H1 (cell line): ENCODE measurements at regions not wholly inside any gene's neighbourhood (a gene's known extent, or its start where the extent isn't known, plus 50 kb on each side); places are given as distances from the start of the nearest gene placed in this dataset.

Experiments
- CTCF ChIA-PET: fragments of 300-600 bp; sonication (Branson Sonifier 250); formaldehyde crosslinking; loops from one replicate; lab custom pipeline; 2021; ENCODE audit not compliant: partially characterized antibody; lab: Charles Lee
- POLR2A ChIA-PET: fragments of 300-600 bp; sonication (Branson Sonifier 250); formaldehyde crosslinking; loops from one replicate; lab custom pipeline; 2021; ENCODE audit warnings: inconsistent platforms; ENCODE audit not compliant: partially characterized antibody; lab: Charles Lee
- DNase-seq, 2 experiments: peaks; one replicate each; pipeline versions ENCODE4 v3.0.0 to v3.0.0-alpha.2; 2010 to 2022; ENCODE audit warnings: low spot score in 2 of 2, low read depth in 1 of 2, mixed read lengths in 1 of 2
- FAIRE-seq: peaks from 2 replicates; lab custom pipeline; 2011; peaks lifted over from hg19 to GRCh38; lab: Jason Lieb, UNC
- H2AFZ ChIP-seq: 2 replicates; pipeline ENCODE4 v1.8.1; 2012; ENCODE audit warnings: low read length, inconsistent platforms
- H2AK5ac ChIP-seq: 2 replicates; pipeline ENCODE4 v1.6.1; 2013; ENCODE audit warnings: low read depth, low read length
- H2BK120ac ChIP-seq: replicated peaks from 2 replicates; pipeline ENCODE3; 2013; ENCODE audit warnings: low read depth, low read length, inconsistent platforms
- H2BK12ac ChIP-seq: 2 replicates; pipeline ENCODE4 v1.6.1; 2013; ENCODE audit warnings: low read depth, low read length
- H2BK15ac ChIP-seq: 2 replicates; pipeline ENCODE4 v1.6.1; 2013; ENCODE audit warnings: low read length
- H2BK20ac ChIP-seq: 2 replicates; pipeline ENCODE4 v1.6.1; 2013; ENCODE audit warnings: low read length
- H2BK5ac ChIP-seq: 2 replicates; pipeline ENCODE4 v1.6.1; 2013; ENCODE audit warnings: low read depth, low read length
- H3K14ac ChIP-seq: 2 replicates; pipeline ENCODE4 v1.6.1; 2013; ENCODE audit warnings: inconsistent platforms; ENCODE audit not compliant: insufficient read length
- H3K18ac ChIP-seq: 2 replicates; pipeline ENCODE4 v1.6.1; 2013; ENCODE audit warnings: low read length; ENCODE audit errors: extremely low read depth
- H3K23ac ChIP-seq: 2 replicates; pipeline ENCODE4 v1.6.1; 2013; ENCODE audit warnings: inconsistent platforms; ENCODE audit not compliant: insufficient read length
- H3K23me2 ChIP-seq: 2 replicates; pipeline ENCODE4 v1.6.1; 2013; ENCODE audit warnings: low read depth, low read length
- H3K27ac ChIP-seq: 2 replicates; pipeline ENCODE4 v1.6.1; 2011; ENCODE audit warnings: low read depth, low read length, inconsistent platforms
- H3K27me3 ChIP-seq, 4 experiments: replicated peaks in 1 of 4; 1 replicate in 1 of 4; 2 replicates in 3 of 4; pipeline versions ENCODE4 v1.6.1 to v1.8.1; 2011 to 2013; ENCODE audit warnings: low read length in 3 of 4, mild to moderate bottlenecking in 3 of 4, inconsistent platforms in 2 of 4, mixed read lengths in 2 of 4, moderate library complexity in 1 of 4; ENCODE audit not compliant: control insufficient read depth in 3 of 4, insufficient read depth in 3 of 4; ENCODE audit errors: extremely low read depth in 1 of 4
- H3K36me3 ChIP-seq, 4 experiments: 2 replicates each; pipeline versions ENCODE4 v1.6.1 to v1.8.1; 2011 to 2013; ENCODE audit warnings: mild to moderate bottlenecking in 4 of 4, low read length in 3 of 4, moderate library complexity in 2 of 4, control low read depth in 1 of 4, inconsistent platforms in 1 of 4; ENCODE audit not compliant: insufficient read depth in 4 of 4, control insufficient read depth in 2 of 4
- H3K4ac ChIP-seq: replicated peaks from 2 replicates; pipeline ENCODE3; 2013; ENCODE audit warnings: low read length, low read depth, mixed read lengths, inconsistent platforms; ENCODE audit not compliant: insufficient read length
- H3K4me1 ChIP-seq, 4 experiments: replicated peaks in 1 of 4; 1 replicate in 1 of 4; 2 replicates in 3 of 4; pipeline versions ENCODE4 v1.6.1 to v1.8.1; 2011 to 2013; ENCODE audit warnings: low read length in 3 of 4, inconsistent platforms in 2 of 4, mixed read lengths in 1 of 4; ENCODE audit not compliant: insufficient read depth in 4 of 4, control insufficient read depth in 3 of 4
- H3K4me2 ChIP-seq, 2 experiments: 2 replicates each; pipeline versions ENCODE4 v1.6.1 to v1.8.1; 2011 to 2013; ENCODE audit warnings: low read depth in 2 of 2, low read length in 2 of 2, control low read depth in 1 of 2, inconsistent platforms in 1 of 2, mild to moderate bottlenecking in 1 of 2; ENCODE audit not compliant: insufficient read depth in 1 of 2
- H3K4me3 ChIP-seq, 4 experiments: fragments of 200-600, 300-600 bp in 1 of 4; sonication (generic), shearing (Covaris generic), sonication (Bioruptor Twin) in 1 of 4; 2 replicates each; pipeline versions ENCODE4 v1.5.1 to v1.8.1; 2011 to 2016; ENCODE audit warnings: low read length in 4 of 4, low read depth in 3 of 4, control low read depth in 2 of 4, inconsistent platforms in 2 of 4, mild to moderate bottlenecking in 2 of 4, mixed read lengths in 1 of 4, moderate library complexity in 1 of 4; ENCODE audit not compliant: insufficient read depth in 2 of 4; ENCODE audit errors: extremely low read depth in 1 of 4
- H3K56ac ChIP-seq: replicated peaks from 2 replicates; pipeline ENCODE3; 2013; ENCODE audit warnings: low read depth, mild to moderate bottlenecking, mixed read lengths, low read length, inconsistent platforms; ENCODE audit not compliant: insufficient read length
- H3K79me1 ChIP-seq: 2 replicates; pipeline ENCODE4 v1.6.1; 2013; ENCODE audit warnings: low read depth, low read length, control low read depth
- H3K79me2 ChIP-seq, 2 experiments: 2 replicates each; pipeline versions ENCODE4 v1.6.1 to v1.8.1; 2012 to 2013; ENCODE audit warnings: low read length in 2 of 2, mild to moderate bottlenecking in 2 of 2, inconsistent platforms in 1 of 2; ENCODE audit not compliant: insufficient read depth in 2 of 2, control insufficient read depth in 1 of 2
- H3K9ac ChIP-seq, 4 experiments: replicated peaks in 1 of 4; 1 replicate in 1 of 4; 2 replicates in 3 of 4; pipeline versions ENCODE4 v1.6.1 to v1.8.1; 2011 to 2013; ENCODE audit warnings: low read depth in 3 of 4, low read length in 3 of 4, control low read depth in 2 of 4, mild to moderate bottlenecking in 2 of 4, moderate library complexity in 2 of 4, inconsistent platforms in 1 of 4; ENCODE audit errors: extremely low read depth in 1 of 4
- H3K9me3 ChIP-seq, 2 experiments: 2 replicates each; pipeline versions ENCODE4 v1.6.1 to v1.8.1; 2012 to 2013; ENCODE audit warnings: mild to moderate bottlenecking in 2 of 2, moderate library complexity in 2 of 2, control low read depth in 1 of 2, inconsistent platforms in 1 of 2, low read depth in 1 of 2, low read length in 1 of 2, mixed read lengths in 1 of 2; ENCODE audit not compliant: insufficient read depth in 2 of 2
- H4K20me1 ChIP-seq, 2 experiments: replicated peaks in 1 of 2; 2 replicates each; pipeline versions ENCODE3 to v1.8.1; 2011 to 2013; ENCODE audit warnings: inconsistent platforms in 2 of 2, low read length in 2 of 2, mild to moderate bottlenecking in 1 of 2; ENCODE audit not compliant: insufficient read depth in 2 of 2, control insufficient read depth in 1 of 2
- H4K5ac ChIP-seq: 2 replicates; pipeline ENCODE4 v1.6.1; 2013; ENCODE audit warnings: low read length, low read depth, mixed read lengths, inconsistent platforms; ENCODE audit not compliant: insufficient read length
- H4K8ac ChIP-seq: 2 replicates; pipeline ENCODE4 v1.8.0; 2013; ENCODE audit warnings: mild to moderate bottlenecking, moderate library complexity, low read length, inconsistent platforms; ENCODE audit not compliant: insufficient read depth; ENCODE audit errors: extremely low read depth
- H4K91ac ChIP-seq: replicated peaks from 2 replicates; pipeline ENCODE3; 2013; ENCODE audit warnings: low read length, mixed read lengths, inconsistent platforms; ENCODE audit not compliant: insufficient read length
- PHF8 ChIP-seq: fragments of 200-600 bp; sonication (generic); conservative IDR thresholded peaks from 2 replicates; pipeline ENCODE4 v1.7.1; 2012; ENCODE audit warnings: low read depth, mild to moderate bottlenecking, inconsistent platforms, low read length, moderate library complexity
- WGBS, 2 experiments: shearing (Covaris generic) in 1 of 2; methylation state at CpG; one replicate each; pipeline versions ENCODE4 v1.1.6 to v1.1.7; 2013 to 2015; ENCODE audit warnings: low lambda C conversion rate in 2 of 2, mixed read lengths in 2 of 2, inconsistent platforms in 1 of 2, low coverage in 1 of 2, missing lambda C conversion rate in 1 of 2; ENCODE audit not compliant: insufficient replicate concordance in 2 of 2, insufficient coverage in 1 of 2, insufficient read length in 1 of 2; ENCODE audit errors: extremely low coverage in 1 of 2, missing lambda C conversion rate in 1 of 2; 5-methylcytosine and 5-hydroxymethylcytosine counted together

DNA sequence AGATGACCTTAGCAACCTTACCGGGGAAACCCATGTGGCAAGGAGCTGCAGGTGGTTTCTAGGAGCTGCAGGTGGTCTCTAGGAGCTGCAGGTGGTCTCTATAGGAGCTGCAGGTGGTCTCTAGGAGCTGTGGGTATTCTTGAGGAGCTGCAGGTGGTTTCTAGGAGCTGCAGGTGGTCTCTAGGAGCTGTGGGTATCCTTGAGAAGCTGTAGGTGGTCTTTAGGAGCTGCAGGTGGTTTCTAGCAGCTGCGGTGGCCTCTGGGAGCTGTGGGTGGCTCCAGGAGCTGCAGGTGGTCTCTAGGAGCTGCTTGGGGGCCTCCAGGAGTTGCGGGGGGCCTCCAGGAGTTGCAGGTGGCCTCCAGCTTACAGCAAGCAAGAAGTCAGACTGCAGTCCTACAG, 997.5 kb downstream of the TBC1D22A start:
- peaks cover 0 to 1% of the 10 kb centered on the region in 2 experiments for H4K20me1 ChIP-seq
- H3K4me2 ChIP-seq: no peak overlapping the region
- WGBS, 2 experiments: 80% methylated on average over 3 of the region's 3 CpGs; no CpG with 5 or more reads in 1 of the 2 experiments
- no peak overlapping the region for H4K5ac ChIP-seq
- H3K23me2 ChIP-seq: no peaks in the 10 kb centered on the region; the same call in 1 of the 2 replicates
- H2BK5ac ChIP-seq: no peak overlapping the region
- no peak overlapping the region for H2BK12ac ChIP-seq
- H3K56ac ChIP-seq: no peak overlapping the region
- H3K36me3 ChIP-seq: no peaks in the 10 kb centered on the region
- H3K9ac ChIP-seq: no peak overlapping the region
- H4K8ac ChIP-seq: no peak overlapping the region
- no peak overlapping the region for H2BK15ac ChIP-seq
- no peak overlapping the region for H3K27ac ChIP-seq
- H3K79me2 ChIP-seq: no peaks in the 10 kb centered on the region
- FAIRE-seq: no peak
- ChIA-PET POLR2A (no interaction called here), CTCF (interaction anchor here (0.7 to 1.5 kb wide), 3 partner anchors 14 to 129 kb away, joined by 3 to 4 read pairs (median 3); no protein-coding TSS in a partner anchor)
- no peak overlapping the region for H2AK5ac ChIP-seq
- no peak overlapping the region for H3K4me3 ChIP-seq
- H2BK20ac ChIP-seq: no peak overlapping the region
- H3K23ac ChIP-seq: no peak overlapping the region
- H3K9me3 ChIP-seq: no peaks in the 10 kb centered on the region
- no peaks in the 10 kb centered on the region for H3K4me1 ChIP-seq
- H3K27me3 ChIP-seq: no peaks in the 10 kb centered on the region
- no peaks in the 10 kb centered on the region for H3K79me1 ChIP-seq
- no peak overlapping the region for H3K14ac ChIP-seq
- DNase-seq: no peak
- no peak overlapping the region for H2AFZ ChIP-seq
- H2BK120ac ChIP-seq: no peak overlapping the region
- no peak overlapping the region for H3K4ac ChIP-seq
- no peak overlapping the region for H3K18ac ChIP-seq
- no peak overlapping the region for H4K91ac ChIP-seq
- TF ChIP-seq PHF8: no peak
